ENCODE measurements at regions not wholly inside any gene's neighbourhood (a gene's known extent, or its start where the extent isn't known, plus 50 kb on each side); places are given as distances from the start of the nearest gene placed in this dataset.

DNA sequence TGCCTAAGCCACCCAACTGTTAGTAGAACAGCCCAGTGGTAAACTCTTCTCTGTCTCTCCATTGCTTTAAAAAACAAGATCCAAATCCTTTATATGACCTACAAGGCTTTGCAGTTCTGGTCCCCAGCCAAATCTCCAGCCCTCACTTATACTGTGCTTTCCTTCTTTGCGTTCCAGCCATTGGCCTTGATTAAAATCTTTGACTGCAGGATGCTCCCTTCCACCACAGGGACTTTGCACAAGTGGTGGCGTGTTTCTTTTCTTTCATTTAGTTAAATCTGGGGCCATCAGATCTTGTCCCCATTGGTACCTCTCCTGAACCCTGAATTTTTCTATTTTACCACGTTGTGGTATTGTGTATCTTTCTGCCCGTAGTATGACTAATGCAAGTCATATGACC is 183.7 kb downstream of the VRK1 start:
- DNase-seq: no peak

DNA sequence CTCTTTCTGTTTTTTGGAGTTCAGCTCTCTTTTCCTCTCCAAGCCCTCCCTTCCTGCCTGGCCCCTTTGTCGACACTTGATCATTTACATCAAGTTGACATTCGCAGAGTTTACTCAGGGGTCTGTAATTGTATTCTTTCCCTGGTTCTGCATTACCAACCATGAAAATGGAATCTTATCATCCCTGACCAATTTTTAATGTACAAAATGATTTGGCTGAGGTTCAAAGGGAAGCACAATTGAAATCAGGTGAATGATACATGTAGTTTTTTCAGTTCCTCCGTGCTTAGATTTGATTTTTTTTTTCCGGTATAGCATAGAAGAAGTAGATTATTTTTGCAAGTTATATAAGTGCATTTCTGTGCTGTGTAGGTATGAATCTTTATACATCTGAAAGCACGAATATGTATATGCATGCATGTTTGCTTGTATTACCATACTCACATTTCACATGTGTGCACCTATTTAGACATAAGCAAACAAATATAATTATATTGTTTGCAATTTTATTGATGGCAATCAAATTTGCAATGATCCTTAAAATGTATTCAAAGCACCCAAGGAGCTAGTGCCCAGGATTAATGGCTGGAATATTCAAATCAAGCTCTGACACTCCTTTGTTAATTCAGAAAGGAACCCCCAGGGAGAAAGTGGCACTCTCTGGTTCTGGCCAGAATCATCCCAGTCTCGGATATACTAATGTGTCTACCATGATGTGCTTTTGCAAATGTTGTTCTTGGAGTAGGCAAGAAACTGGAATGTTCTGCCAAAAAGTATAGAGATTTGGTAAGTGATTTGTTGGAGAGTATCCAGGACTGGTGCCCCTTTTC is 189.3 kb downstream of the VRK1 start:
- DNase-seq: no peak

DNA sequence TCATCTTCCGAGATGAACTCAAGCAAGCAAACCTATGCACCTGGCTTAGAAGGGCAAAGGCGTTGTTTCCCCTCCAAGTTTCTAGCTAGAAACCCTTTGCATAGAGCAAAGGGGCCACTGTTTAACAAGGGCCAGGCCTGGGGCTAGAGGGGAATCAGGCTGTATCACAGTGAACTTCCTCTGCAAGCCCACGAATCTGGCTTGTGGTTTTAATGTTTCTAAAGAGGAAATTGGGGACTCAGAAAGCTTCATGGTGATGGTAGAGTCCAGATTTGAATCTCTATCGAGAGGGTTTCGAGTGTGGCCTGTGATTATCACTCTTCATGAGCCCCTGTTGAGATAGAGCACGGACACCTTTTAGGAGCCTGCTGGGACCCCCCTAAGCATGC is 189.9 kb downstream of the VRK1 start:
- DNase-seq: no peak

DNA sequence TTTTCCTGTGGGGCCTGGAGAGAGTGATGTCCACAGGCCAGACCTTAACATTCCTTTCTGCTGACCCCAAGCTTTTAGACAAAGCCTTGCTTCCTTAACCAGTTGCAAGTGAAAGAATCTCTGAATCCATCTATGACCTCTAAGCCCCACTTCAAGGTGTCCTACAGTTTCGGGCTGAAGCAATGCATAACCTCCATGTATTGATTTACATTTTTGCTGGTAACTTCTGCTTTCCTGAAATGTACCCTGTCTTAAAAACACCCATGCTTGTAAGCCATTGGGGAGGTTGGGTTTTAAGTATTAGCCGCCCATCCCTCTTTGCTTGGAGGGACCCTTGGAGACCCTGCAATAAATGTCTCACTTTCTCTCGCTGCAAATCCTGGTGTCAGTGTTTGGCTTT is 190.6 kb downstream of the VRK1 start:
- DNase-seq: no peak

DNA sequence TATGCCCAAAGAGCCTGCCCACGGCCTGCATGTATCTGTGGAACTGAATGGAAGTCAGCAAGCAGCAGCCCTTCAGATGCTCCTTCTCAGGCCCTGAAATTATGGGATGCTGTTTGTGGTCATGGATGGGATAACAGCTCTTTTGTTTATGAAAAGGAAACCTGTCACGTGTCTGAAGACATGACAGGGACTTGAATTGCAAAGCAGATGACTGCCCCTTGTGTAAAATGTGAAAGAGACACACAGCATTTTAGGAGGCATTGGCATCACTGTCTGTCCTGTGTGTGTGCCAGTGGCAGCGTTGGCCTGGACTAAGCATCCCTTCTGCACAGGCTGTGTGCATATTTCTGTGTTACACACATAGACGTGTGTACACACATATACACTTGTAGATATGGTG is 192.1 kb downstream of the VRK1 start:
- DNase-seq: no peak

DNA sequence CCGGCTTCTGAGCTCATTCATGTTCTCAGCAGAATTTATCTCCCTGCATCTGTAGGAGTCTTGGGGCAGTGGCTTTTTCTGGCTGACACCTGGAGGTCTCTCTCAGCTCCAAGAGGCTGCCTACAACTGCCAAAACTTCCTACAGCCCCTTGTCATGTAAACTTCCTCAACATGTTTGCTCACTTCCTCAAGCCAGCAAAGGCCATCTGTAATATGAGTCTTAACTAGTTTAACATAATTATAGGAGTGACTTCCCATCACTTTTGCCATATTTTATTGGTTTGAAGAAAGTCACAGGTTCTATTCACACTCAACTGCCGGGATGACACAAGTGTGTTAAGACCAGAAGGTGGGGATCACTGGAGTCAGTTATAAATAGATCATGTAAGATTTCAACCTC is 194.0 kb downstream of the VRK1 start:
- DNase-seq: no peak

DNA sequence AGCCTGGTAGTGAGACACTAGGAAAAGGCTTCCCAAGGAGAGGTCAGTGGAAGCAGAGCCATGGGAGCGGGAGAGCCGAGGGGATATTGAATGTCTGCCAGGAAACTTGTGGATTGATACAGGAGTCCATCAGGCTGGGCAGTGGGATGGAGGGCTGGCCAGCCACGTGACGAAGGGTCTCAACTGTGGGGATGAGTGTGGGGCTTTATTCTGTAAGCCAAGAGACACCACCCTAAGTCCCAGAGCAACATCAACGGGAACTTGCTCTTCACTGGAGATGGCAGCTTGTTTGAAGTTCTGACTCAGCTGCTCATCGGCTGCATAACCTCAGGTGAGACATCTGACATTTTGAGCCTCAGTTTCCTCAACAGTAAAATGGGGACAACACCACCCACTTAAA is 197.8 kb downstream of the VRK1 start:
- DNase-seq: no peak

DNA sequence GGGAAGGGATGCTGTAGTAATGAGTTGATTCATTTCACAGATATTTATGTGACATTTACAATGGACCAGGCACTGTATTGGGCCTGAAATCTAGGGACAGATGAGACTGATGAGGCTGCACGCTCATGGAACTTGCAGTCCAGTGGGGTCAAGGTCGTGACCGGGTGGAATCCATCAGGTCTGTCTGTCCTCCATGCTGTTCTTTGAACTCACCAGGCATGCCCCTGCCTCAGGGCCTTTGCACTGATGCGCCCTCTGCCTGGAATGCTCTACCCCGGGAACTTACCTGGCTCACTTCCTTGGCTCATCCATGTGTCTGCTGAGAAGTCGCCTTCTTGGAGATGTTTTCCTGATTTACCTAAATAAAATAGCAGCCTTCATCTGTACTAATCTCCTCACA is 200.1 kb downstream of the VRK1 start:
- DNase-seq: no peak

DNA sequence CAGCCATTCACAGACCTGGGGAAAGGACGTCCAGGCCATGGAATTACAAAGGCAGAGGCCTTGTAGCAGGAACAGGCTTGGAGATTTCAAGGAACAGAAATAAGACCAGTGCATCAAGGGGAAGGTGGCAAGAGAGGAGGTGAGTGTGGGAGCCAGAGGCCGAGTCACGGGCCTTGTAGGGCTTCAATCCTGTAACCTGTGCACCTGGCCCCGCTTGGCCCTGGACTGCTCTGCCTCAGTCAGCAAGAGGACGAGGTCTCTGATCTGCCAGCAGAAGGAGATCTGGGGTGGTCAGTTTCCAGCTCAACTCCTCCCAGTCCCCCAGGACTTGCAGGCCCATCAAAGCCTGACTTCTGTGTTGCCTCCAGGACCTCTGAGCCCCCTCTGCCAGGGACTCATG is 200.8 kb downstream of the VRK1 start:
- no peak for DNase-seq

DNA sequence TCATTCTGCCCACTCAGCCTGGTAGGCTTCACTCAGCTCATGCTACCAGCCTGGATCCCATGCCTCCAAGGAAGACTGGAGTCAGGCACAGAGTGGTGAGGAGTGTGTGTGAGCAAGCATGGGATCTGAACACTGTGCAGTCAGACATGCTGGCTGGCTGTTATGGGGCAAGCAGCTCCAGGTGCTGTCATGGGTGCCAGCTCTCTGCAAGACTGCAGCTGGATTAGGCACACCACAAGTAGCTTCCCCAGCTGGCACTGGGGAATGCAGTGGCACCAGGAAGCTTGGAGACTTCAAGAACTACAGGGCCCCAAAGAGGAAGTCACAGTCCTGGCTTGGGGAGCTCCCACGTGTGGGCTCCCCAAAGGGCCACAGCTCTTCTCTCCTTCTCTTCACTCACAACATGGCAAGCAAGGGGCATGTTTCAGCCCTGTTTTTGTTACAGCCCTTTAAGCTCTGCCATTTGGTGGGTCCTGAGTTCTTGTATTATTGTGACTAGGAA is 202.5 kb downstream of the VRK1 start:
- no peak for DNase-seq

DNA sequence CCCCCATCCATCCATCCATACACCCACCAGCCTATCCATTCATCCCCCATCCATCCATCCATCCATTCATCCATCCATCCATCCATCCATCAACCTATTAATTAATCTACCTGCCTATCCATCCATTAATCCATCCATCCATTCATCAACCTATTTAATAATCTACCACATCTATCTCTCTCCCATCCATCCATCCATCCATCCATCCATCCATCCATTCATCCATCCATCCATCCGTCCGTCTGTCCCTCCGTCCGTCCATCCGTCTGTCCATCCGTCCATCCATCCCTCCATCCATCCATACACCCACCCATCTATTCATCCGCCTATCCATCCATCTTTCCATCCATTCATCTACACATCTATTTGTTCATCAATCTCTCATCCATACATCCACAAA is 205.3 kb downstream of the VRK1 start:
- DNase-seq: no peak

DNA sequence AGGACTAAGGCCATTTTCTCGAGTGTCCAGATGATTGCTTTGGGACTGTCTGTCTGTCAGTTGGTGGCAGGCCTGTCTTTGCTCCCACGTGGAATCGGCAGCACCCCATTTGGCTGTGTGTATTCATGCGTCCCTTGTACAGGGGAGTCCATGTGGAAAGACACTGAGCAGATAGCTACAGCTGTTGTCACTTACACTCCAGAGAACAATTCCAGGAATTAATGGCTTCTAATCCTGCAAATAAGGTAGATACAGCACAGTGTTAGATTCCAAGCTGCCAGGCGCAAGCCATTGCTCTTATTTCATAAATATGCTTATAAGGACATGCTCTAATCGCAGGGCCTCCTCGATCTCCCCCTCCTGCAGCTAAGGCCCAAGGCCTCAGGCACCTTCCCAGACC is 208.8 kb downstream of the VRK1 start:
- no peak for DNase-seq

DNA sequence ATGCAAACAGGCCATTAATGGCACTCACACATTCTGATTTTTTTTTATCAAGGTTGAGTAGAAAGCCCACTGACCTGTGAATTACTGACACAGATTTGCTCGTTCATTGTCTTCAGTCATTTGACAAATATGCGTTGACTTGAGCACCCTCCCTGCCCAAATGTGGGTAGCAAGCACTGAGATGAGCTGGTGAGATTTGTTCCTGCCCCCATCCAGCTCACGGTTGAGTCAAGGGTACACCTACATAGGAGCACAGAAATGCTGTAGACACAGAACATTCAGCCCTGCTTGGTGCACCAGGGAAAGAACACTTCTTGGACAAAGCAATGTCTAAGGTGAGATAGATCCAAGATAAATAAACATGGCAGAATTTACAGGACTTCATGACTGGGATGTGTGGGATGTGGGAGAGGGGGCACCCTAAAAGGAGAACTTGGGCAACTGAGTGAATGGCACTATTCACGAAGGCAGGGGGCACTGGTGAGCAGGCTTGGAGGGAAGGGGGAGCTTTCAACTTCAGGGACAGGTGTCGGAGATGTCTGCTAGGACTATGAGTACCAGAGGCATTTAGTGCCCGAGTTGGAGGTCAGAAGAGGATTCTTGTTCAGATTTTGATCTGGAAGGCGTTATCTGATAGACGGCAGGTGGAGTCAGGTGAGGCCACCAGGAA is 213.4 kb downstream of the VRK1 start:
- DNase-seq: no peak

DNA sequence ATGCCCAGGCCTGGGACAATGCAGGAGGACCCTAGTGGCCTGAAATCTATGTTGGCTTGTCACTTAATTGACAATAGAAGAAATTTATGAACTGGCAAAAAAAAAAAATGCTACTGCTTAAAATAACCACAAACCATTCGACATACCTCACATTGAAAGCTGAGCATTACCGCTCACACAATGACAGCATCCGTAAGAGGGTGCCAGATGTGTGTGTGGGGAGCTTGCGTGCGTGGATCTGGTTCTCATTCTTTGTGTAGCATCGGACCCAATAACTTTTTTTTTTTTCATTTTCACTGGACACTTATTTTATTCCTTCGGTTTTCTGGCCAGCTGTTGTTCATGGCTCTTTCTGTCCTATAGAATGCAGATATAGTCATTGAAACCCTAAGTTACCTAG is 216.7 kb downstream of the VRK1 start:
- no peak for DNase-seq

DNA sequence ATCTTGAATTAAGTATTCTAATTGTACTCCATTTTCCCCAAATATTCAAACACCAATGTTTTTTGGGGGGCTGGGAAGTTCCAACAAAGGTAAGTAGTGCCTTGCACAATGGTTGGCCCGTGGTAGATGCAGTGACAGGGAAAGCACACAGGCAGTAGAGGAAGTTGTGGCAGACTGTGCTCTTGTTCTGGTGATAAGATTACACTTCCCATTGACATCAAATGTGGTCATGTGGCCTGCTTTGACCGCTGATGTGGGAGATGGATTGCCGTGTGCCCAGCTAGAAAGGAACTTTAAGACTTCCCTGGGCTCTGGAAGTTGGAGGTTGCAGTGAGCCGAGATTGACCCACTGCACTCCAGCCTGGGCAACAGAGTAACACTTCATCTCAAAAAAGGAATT is 223.8 kb downstream of the VRK1 start:
- no peak for DNase-seq

DNA sequence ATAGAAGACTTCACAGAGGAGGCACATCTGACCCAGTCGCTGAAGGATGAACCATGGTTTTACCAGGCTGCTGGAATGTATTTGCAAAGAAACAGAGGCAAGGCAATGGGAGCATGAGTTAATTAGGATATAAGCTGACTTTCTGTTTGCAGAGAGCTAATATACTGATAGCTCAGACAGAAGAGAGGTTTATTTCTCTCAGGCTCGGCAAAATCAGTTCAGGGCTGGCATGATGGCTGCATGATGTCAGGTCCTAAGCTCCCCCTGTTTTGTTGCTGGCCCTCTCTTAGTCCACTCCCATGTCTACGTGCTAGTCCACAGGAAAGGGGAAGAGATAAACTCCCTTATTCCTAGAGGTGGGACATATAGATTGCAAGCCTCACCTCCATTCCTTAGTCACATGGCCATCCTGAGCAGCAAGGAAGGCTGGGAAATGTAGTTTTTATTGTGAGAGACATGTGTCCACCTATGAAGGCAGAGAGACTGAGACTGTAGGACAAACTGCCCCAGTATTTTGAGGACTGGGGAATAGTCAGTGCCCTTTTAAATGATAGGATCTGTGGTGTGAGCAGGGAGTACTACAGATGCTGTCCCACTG is 224.5 kb downstream of the VRK1 start:
- DNase-seq: no peak

DNA sequence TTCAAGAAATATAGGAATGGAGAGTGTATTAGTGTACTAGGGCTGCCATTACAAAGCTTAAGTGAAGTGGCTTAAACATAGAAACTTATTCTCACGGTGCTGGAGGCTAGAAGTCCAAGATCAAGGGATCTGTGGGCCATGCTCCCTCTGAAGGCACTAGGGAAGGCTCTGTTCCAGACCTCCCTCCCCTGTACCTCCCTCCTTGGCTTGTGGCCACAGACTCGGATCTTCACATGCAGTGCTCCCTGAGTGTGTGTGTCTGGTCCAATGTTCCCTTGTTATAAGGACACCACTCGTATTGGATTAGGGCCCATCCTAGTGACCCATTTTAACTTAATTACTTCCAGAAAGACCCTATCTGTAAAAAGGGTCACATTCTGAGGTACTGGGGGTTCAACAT is 225.6 kb downstream of the VRK1 start:
- no peak for DNase-seq

DNA sequence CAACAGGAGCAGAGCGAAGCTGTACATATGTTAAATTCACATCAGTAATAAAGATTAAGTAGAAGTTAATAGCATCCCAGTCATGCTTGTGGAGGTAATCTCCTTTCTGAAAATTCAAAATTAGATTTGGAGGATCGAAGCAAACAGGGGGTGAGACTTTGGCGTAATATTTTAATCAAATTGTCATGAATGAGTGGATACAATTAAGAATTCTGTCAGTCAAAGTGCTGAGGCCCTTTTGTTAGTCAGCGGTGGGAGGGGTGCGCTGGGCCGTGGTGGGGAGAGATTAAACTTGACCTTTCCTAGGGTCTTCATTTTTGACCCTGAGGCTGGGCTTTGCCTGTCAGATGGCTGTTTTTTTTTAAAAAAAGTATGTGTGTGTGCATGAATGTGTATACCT is 226.7 kb downstream of the VRK1 start:
- no peak for DNase-seq

DNA sequence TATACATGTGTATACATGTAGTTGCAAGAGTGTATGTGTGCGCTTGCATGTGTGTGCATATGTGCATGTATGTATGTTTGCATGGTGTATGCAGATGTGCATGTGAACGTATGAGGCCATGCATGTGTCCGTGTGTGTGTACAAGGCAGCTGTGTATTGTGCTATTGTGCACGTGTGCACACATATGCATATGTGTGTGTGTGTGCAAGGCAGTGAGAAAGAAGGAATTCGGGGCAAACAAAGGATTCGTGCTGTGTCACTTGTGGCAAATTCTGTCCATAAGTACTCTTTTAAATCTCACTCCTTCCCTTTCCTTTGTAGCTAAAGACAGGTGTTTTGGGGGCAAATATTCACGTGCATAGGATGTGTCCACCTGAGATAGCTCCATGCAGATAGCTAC is 227.1 kb downstream of the VRK1 start:
- no peak for DNase-seq

DNA sequence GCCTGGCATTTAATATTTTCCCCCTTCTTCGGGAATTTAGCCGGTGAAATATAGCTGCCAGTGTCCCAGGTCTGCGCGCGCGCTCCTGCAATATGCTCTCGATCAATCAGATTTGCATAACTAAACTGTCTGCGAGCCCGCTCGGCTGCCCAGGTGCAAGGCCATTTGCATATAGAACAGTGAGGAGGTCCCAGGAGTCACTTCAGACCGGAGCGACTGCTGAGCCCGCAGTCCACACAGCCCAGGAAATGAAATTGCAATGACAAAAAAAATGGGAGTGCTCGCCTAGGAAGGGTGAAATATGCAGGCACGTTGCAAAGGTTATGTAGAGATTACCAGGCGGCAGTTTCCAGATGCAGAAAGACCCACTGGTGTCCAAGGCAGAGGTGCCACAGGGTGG is 228.5 kb downstream of the VRK1 start:
- peak; percentile 62 for DNase-seq

DNA sequence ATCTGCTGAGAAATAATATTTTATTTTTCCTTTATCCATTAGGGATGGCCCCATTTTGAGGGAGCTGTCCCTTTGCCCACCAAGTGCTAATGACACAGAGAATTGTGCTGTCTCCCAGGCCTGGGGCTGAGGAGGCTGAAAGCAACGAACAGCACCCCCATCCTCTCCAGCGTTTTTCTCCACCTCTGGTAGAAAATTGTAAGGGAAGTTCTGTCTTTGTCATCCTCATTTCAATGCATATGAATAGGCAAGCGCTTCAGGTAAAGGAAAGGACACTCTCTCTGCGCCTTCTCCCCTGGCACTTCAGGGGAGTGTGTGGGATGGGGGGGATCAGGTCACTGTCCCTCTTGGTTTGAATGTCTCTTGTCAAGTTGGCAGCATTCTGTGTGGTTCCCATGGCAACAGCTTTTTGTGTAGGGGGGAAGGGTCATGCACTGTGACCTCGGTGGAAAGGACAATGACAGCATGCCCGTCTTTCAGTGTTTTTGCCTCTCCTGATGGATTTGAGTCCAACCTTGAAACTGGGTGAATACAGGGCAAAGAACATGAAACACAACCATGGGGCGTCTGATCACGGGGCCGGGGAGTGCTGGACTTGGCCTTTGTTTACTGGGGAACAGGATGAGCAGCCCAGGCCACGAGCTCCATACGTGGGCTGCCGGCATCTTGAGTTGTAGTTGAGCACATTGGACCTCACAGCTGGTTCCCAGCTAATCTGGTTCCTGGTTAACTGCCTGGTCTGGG is 230.2 kb downstream of the VRK1 start:
- no peak for DNase-seq

DNA sequence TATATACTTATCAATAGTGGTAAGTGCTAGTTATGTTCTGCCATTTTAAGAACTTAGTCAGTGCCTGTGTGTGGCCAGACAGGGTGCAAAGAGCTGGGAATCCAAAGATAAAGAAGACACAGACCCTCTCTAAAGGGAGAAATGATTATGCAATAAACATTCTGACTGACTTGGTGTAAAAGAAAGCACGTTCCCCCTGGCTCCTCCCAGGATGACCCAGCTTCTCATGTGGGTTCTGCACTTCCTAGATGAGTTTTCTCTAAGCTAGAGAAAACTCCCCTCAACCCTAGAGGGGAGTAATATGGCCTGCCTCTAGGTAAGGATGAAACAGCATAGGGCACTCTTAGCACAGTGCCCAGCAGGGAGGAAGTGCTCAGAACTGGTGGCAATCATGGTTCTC is 231.2 kb downstream of the VRK1 start:
- DNase-seq: no peak

DNA sequence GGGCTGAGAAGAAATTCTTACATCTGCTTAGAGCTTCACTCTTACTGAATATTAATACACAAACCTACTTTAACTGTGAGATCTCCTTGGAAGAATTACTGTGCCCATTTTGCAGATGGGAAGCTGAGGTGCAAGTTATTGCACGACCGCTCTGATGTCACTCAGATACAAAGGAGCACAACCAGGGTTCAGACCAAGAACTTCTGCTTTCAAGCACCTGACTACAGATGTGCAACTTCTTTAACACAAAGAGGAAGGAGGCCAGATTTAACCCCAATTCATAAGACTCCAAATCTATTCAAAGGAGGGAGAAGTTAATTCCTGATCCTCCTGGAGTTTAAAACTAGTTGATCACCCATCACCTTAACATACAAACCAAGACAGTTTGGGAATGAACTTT is 232.6 kb downstream of the VRK1 start:
- no peak for DNase-seq

DNA sequence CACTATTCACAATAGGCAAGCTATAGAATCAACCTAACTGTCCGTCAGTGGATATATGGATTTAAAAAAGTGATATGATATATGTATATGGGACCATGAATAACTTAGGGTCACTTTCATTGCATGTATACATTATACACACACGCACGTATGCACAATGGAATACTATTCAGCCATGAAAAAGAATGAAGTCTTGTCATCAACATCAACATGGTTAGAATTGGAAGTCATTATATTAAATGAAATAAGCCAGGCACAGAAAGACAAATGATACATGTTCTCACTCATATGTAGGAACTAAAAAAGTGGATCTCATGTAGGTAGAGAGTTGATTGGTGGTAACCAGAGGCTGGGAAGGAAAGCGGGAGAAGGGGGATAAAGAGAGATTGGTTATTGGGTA is 234.3 kb downstream of the VRK1 start:
- no peak for DNase-seq
